Breast epithelium (tissue), 3 donors: ENCODE measurements at regions not wholly inside any gene's neighbourhood (a gene's known extent, or its start where the extent isn't known, plus 50 kb on each side); places are given as distances from the start of the nearest gene placed in this dataset.

Source experiments
- CTCF ChIP-seq, 3 donors: fragments of 450-650 bp; IDR thresholded peaks; one replicate each; pipeline ENCODE4 v1.5.1; 2016 to 2017; ENCODE audit warnings: antibody characterized with exemption in 3 of 3, mild to moderate bottlenecking in 3 of 3, moderate library complexity in 3 of 3
- POLR2A ChIP-seq: fragments of 450-650 bp; IDR thresholded peaks from one replicate; pipeline ENCODE4 v1.6.1; 2016; ENCODE audit warnings: antibody characterized with exemption, mild to moderate bottlenecking, moderate library complexity
- POLR2AphosphoS5 ChIP-seq, 3 donors: sonication (generic); formaldehyde crosslinking; IDR thresholded peaks; one replicate each; pipeline ENCODE4 v1.6.1; 2017; ENCODE audit warnings: antibody characterized with exemption in 3 of 3

- TF ChIP-seq CTCF (IDR thresholded peaks at IDR 0.05) = no peak
- TF ChIP-seq POLR2A = no peak
- TF ChIP-seq POLR2AphosphoS5 (IDR thresholded peaks at IDR 0.05) = no peak
These were observed 78.6 kb upstream of the MYO10 start for GRCh38 chr5:17014686-17015085.
